ENCODE measurements at regions not wholly inside any gene's neighbourhood (a gene's known extent, or its start where the extent isn't known, plus 50 kb on each side); places are given as distances from the start of the nearest gene placed in this dataset.
"Not testable (repeated sequence)": the region's sequence is repeated elsewhere in the genome, so short reads cannot be mapped to it uniquely, and the experiment has no call there.

DNA sequence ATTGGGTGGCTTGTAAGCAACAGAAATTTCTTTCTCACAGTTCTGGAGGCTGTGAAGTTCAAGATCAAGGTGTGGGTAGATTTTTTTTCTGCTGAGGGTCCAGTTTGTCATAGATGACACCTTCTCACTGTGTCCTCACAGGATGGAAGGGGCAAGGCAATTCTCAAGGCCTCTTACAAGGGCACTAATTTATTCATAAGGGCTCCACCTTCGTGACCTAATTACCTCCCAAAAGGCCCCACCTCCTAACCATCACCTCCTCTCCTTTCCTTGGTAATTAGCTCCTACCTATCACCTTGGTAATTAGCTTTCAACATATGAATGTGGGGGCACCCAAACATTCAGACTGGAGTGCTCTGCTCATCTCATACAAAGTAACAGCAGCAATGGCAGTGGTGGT lies 92.3 kb upstream of the CD44 start:
- no peak for DNase-seq

DNA sequence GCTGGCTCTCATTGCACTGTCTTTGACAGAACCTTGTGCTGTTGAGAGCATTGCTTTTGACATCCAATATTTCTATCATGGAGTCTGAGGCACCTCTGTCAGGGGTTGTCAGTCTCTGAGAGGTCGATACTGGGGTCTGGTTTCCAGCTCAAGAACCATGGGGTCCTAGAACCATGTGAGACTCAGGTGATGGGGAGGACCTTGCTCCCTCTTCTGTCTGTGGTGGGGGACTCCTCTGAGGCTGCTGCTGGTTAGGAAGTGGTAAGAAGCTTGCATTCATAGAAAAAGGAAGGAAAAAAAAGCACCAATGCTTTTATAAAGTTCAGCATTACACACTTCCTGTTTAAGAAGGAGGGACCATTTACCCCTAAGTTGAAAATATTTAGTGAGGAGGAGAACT lies 91.8 kb upstream of the CD44 start:
- DNase-seq: no peak

DNA sequence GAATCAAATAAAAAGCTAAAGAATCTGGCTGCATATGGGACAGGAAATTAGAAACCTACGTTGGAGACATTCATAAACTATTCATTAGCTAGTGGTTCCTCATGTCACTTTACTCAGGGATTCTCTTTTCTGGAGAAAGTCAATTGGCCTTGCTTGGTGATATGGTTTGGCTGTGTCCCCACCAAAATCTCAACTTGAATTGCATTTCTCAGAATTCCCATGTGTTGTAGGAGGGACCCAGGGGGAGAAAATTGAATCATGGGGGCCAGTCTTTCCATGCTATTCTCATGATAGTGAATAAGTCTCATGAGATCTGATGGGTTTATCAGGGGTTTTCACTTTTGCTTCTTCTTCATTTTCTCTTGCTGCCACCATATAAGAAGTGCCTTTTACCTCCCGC lies 91.2 kb upstream of the CD44 start:
- DNase-seq: no peak

DNA sequence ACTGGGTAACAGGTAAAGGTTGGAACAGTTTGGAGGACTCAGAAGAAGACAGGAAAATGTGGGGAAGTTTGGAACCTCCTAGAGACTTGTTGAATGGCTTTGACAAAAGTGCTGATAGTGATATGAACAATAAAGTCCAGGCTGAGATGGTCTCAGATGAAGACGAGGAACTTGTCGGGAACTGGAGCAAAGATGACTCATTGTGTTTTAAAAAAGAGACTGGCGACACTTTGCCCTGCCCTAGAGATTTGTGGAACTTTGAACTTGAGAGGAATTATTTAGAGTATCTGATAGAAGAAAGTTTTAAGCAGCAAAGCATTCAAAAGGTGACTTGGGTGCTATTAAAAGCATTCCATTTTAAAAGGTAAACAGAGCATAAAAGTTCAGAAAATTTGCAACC lies 90.6 kb upstream of the CD44 start:
- not testable (repeated sequence) for DNase-seq

DNA sequence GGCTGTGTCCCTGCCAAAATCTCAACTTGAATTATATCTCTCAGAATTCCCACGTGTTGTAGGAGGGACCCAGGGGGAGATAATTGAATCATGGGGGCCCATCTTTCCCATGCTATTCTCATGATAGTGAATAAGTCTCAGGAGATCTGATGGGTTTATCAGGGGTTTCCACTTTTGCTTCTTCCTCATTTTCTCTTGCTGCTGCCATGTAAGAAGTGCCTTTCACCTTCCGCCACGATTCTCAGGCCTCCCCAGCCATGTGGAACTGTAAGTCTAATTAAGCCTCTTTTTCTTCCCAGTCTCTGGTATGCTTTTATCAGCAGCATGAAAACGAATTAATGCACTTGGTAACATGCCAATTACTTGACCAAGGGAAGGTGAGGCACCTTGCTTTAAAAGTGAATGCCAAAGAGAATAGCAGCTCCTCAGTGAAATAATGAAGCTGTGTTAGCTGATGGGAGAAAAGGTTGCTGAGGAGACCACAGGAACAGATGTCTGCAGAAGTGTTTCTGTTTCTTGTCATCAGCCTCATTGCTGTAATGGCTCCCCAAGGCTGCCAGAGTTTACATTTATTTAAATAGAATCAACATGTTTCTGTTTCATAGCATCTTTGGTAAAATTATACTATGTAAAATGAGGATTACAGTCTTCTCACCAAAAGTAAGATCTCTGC lies 89.0 kb upstream of the CD44 start:
- no peak for DNase-seq

DNA sequence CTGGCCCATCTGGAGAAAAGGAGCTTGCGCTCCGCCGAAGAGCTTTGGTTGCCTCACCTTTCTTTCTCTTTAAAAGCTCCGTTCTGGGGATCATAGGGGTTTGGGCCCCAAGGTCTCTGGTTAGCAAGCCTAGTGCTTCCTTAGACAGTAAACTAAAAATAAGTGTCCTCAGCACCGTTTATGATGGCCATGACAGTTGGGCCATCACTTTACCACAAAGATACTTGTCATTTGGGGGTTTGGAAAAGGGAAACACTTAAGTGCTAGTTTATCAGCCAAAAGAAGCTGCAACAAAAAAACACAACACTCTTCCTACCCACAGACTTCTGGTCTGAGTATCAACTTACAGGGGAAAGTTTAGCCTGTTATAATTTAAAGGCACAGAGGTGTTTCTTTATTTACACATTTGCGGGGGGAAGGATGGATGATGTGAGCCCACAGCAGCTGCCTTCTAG lies 88.4 kb upstream of the CD44 start:
- no peak for DNase-seq

DNA sequence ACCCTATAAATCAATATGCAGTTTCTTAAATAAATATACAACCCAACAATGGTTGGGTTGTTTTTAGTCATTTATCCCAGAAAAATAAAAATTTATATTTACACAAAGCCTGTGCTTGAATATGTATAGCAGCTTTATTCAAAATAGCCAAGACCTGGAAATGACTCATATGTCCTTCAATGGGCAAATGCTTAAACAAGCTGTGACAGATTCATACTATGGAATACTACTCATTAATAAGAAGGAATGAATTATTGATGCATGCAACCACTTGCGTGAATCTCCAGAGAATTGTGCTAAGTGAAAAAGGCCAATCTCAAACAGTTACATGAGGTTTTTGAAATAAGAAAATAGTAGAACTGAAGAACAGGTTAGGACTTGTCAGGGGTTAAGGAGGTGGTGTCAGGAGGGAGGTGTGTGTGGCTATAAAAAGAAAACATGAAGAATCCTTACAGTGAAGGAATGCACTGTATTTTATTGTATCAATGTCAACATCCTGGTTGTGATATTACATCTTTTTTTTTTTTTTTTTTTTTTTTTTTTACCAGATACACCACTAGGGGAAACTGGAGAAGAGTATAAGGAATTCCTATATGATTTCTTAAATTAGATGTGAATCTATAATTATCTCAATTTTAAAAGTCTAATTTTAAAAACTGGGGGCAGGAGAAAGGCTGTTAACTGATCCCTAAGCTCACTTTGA lies 82.4 kb upstream of the CD44 start:
- DNase-seq: no peak

DNA sequence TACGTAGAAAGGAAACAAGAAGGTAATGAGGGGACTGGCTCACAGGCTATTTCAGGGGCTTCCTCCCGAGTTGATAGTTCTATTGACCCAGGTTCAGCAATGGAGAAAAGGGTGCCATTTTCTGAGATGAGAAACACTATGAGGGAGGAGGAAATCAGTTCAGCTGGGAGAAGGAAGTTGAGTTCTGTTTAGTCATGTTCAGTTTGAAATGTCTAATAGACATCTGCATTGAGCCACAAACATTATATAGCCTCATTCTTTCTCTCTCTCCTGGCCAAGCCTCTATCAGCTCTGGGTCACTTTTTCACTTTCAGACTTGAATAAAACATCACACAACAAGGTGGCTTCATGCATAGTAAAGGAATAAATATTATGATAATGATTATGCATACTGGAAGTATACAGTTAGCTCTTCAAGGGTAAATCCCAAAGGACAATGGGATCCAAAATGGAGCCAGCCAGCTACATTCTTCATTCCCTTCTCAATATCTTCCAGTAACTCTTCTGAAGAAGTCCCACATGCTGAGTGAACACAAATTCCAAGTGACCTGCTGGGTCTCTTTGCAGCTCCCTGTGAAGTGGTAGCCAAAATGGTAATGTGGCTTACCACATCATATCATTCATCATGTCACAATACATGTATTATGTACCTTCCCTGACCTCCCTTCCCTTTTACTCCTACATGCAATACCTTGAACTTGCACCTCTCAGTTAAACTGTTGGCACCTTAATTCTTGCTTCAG lies 80.9 kb upstream of the CD44 start:
- DNase-seq: no peak

DNA sequence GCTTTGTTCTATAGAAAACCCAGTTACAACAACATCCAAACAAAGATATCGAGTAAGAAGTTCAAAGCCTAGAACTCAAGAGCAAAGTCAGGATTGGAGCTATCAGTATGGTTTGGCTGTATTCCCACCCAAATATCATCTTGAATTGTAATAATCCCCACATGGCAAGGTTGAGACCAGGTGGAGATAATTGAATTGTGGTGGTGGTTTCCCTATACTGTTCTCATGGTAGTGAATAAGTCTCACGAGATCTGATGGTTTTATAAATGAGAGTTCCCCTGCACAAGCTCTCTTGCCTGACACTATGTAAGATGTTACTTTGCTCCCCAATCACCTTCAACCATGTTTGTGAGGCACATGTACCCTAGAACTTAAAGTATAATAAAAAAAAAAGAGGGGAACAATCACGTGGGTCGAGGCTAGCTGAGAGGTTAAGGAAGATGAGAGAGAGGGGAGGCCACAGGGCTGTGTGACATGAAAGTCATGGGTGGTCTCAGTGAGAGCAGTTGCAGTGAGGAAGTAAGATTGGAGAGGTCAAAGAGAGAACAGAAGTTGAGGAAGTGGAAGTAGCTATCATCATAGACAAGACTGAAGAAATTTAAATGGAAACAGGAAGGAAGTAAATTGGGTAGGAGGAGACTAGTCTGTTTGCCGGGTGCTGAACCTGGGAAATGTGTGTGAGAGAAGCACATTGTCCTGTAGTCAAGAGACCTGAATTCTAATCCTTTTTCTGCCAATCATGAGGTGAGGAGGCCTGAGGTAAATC lies 80.1 kb upstream of the CD44 start:
- no peak for DNase-seq

DNA sequence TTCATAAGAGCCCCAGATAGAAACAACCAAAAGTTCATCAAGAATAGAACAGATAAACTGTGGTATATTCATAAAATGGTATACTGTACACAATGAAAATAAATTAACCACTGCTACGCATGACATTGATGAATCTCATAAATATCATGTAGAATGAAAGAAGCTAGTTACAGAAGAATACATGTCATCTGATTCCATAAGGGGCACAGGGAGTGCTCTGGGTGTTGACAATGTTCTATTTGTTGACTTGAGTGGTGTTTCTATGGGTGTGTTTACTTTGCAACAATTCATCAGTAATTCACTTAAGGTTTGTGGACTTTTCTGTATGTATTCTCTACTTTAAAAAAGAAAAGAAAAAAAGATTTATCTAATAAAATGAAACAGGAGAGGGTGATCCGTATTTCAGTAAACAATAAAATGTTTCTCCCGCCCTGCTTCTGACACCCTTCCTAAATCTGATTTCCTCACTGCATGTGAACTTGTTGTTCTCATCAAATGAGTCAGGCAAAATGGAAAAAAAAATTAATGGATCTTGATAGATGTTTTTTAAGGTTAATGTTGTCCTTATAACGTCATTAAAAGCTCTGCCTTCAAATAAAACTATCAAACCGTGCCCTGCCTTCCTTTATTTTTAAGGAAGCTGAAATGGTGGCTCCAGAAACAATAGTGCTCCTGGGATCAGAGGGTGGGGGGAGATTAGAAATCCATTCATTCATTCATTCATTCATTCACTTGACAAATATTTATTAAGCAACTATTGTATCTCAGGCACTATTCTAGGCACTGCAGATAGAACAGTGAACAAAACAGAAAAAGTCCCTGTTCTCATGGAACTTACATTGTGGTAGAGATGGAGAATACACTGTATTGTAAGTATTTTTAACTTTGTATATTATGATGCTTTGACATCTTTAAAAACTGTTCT lies 77.2 kb upstream of the CD44 start:
- DNase-seq: no peak

DNA sequence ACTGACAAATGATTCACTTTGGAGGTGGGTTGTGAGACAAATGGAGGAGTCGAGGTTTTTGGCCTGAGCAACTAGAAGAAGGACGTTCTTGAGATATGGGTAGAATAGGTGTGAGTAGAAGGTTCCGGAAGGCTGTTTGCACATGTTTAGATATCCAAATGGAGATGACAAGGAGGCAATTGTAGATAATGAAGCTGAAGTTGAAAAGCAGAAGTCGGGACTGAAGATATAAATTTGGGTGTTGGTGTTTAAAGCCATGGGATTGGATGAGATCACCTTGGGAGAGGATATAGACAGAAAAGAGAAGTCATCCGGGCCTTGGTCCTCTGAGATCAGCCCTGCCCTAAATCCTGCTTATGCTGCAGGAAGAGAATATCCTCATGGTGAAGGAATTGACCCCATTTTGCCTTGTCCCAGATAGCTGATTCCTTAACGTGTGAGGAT lies 75.5 kb upstream of the CD44 start:
- no peak for DNase-seq

DNA sequence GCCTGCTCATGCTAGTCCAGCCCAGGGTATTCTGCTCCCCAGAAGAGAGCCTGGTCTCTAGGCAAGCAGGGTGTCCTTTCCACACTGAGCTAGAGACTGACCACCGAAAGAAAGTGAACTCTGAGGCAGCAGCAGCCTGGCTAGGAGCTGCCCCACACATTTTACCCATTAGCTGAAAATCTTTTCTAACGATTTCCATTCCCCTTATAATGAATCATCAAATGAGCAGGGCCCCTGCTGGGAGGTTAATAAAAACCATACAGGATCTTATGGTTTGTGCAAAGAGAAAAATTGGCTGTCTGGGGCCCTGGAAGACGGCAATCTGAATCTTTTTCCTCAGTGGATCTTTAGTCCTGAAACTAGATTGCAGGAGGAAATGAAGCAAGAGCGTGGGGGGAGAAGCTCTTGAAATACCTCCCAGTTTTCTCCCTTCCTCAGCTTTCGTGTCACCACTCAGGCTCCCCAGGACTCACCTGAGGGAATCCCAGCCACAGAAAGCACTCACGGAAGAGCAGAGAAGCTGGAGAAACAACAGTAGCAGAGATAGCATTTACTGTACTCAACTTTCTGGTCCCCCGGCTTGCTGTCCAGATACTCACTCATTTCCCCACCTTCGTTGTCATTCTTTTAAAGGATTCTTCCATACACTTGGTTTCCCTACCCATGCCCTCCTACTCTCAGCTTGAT lies 74.7 kb upstream of the CD44 start:
- no peak for DNase-seq

DNA sequence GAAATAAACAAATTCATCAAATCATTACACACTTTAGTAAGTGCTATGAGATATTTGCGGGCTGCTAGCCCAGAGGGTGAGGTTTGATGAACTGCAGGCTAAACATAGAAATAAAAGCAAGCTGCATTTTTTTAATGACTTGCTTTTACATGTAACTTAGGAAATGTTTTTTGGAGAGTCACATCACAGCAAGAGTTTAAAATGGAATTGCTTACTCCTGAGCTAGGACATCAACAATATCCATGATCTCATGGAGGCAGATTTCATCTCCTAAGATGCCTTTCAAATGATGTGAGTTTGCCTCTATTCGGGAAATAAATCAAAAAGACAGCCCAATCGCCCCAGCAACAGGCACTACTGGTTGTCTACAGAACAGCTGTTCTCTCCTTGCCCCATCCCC lies 73.4 kb upstream of the CD44 start:
- DNase-seq: no peak

DNA sequence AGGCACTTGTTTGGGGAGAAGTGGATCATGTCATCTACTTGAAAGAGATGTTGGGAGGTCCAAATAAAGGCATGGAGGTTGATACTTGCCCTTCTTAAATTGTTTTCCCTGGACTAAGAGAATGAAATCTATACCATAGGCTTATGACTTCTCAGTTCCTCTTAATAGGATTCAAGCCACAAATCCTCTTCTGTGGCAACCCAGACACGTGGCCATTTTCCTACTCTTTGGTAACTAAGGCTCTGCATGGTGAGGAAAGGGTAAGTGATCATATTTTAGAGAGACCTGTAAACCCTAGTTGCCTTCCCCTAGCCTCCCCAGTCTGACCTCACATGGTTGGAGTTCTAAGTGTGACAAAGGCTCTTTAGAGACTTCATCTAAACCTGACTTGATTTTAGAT lies 72.9 kb upstream of the CD44 start:
- DNase-seq: no peak

DNA sequence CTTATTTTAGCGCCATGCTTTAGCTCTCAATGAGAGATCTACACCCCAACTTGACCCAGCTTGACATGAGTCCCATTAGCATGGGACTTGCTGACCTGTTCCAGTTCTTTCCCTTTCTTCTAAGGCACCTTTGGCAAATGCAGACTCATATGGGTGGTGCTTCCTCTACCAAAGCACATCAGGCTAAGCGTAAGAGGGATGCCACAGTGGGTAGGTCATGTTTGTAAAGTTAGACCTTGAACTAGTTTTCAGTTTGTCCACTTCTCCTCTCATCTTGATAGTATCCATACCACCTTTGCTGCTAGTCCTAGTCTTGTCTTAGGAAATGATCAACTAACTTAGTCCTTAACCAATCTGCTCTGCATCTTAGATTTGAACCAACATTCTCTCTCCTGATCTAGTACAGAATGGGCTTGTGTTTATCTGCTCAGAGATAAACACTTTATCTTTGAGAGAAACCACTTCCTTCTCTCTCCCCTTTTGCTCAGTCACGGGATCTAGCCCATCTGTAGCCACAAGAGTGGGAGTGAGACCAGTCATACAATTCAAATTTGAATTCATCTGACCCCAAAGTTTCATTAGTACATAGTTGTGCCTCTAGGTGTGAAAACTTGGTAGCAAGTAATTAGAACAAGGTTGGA lies 72.1 kb upstream of the CD44 start:
- no peak for DNase-seq

DNA sequence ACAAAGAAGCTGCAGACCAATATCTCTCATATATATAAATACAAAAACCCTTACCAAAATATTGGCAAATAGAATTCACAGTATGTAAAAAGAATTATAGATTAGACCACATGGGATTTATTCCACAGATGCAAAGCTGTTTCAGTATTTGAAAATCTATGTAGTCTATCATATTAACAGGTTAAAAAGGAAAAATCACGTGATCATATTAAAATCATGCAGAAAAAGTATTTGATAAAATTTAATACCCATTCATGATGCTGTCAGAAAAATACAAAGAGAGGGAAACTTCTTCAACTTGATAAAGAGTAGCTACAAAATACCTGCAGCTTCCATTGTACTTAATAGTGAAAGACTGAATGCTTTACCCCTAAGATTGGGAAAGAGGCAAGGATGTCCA lies 67.2 kb upstream of the CD44 start:
- no peak for DNase-seq

DNA sequence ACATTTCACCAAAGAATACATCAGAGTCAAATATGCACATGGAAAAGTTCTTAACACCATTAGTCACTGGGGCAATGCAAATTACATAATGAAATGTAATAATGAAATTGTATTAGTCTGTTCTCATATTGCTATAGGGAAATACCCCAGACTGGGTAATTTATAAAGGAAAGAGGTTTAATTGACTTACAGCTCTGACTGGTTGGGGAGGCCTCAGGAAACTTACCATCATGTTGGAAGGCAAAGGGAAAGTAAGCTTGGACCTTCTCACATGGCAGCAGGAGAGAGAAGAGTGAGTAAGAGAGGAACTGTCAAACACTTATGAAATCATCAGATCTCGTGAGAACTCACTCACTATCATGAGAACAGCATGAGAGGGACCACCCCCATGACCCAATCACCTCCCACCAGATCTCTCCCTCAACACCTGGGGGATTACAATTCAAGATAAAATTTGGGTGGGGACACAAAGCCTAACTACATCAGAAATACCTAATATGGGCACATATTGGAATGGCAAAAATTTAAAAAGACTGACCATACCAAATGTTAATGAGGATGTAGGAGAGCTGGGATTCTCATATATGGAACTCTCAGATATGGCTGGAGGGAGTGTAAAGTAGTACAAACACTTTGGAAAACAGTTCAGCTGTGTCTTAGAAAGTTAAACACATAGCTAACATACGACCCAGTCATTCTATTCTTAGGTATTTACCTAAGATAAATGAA lies 65.1 kb upstream of the CD44 start:
- no peak for DNase-seq

DNA sequence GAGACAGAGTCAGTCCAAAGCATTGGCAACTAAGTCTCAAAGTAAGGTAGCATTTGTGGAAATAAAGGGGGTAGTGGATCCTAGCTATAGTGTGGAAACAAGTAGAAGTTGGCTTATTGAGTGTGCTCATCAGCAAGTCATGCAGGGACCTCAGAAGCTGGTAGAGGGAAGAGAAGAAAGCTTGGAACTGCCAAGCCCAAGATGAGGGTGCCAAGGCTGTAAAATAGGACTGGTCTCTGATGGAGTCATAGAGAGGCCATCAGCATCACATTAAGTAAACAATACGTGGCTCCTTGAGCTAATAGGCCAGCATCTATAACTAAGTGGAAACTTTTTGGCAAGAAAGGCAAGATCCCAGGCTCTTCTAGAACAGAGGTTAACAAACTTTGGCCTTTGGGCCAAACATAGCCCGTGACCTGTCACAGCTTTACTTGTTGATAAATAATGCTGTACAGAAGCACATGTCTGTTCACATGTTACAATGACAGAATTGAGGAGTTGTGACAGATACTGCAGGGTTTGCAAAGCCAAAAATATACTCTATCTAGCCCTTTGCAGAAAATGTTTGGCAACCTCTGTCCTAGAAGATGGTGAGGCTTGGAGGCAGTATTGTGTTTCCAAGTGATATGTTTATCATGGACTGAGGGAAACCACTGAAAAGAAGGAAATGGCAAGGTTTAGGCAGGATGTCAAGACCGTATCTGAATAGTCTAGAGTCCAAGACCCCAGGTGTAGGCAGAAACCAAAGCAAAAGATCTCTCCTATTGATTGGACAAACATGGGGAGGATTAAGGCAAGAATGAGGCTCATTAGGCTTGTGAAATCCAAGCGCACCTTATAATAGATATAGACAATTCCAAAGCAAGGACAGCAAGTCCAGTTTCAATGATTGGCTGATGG lies 62.5 kb upstream of the CD44 start:
- no peak for DNase-seq

Data from activated T-cell treated with anti-CD3 and anti-CD28 coated beads for 4 hours (primary cell).